ENCODE measurements at regions not wholly inside any gene's neighbourhood (a gene's known extent, or its start where the extent isn't known, plus 50 kb on each side); places are given as distances from the start of the nearest gene placed in this dataset.
"Not testable (repeated sequence)": the region's sequence is repeated elsewhere in the genome, so short reads cannot be mapped to it uniquely, and the experiment has no call there.

GRCh38 chr16:65549689-65550088 is 427.8 kb upstream of the CDH11 start:
- not testable (repeated sequence) for TF ChIP-seq CTCF, POLR2A (IDR thresholded peaks at IDR 0.05)

Data from uterus (tissue), 2 donors.